WERI-Rb-1 (cell line): ENCODE measurements at regions not wholly inside any gene's neighbourhood (a gene's known extent, or its start where the extent isn't known, plus 50 kb on each side); places are given as distances from the start of the nearest gene placed in this dataset.

Experiments used
- DNase-seq: peaks from one replicate; pipeline ENCODE4 v3.0.0-alpha.2; 2020
- H3K27ac ChIP-seq: fragments of 250-450 bp; sonication (Bioruptor Pico); 2 replicates; pipeline ENCODE4 v1.5.1; 2020; ENCODE audit warnings: mild to moderate bottlenecking, moderate library complexity
- H3K27me3 ChIP-seq: fragments of 250-450 bp; sonication (Bioruptor Pico); 2 replicates; pipeline ENCODE4 v1.5.1; 2021; ENCODE audit warnings: mild to moderate bottlenecking, low read depth, moderate library complexity; ENCODE audit not compliant: insufficient read depth, severe bottlenecking
- H3K36me3 ChIP-seq: fragments of 250-450 bp; sonication (Bioruptor Pico); 2 replicates; pipeline ENCODE4 v1.5.1; 2020; ENCODE audit warnings: mild to moderate bottlenecking, moderate library complexity
- H3K4me3 ChIP-seq: 2 replicates; pipeline ENCODE4 v1.5.1; 2011; ENCODE audit warnings: low read depth, mild to moderate bottlenecking, control low read depth, low read length
- H3K9me3 ChIP-seq: fragments of 250-450 bp; sonication (Bioruptor Pico); 2 replicates; pipeline ENCODE4 v1.5.1; 2021; ENCODE audit warnings: mild to moderate bottlenecking, moderate library complexity; ENCODE audit not compliant: severe bottlenecking
- TF ChIP-seq, protein P1 (sequence below): IDR thresholded peaks from 2 replicates; pipeline ENCODE4 v1.5.1; 2011; ENCODE audit warnings: low read depth, mild to moderate bottlenecking, control low read depth, inconsistent platforms, low read length

DNA sequence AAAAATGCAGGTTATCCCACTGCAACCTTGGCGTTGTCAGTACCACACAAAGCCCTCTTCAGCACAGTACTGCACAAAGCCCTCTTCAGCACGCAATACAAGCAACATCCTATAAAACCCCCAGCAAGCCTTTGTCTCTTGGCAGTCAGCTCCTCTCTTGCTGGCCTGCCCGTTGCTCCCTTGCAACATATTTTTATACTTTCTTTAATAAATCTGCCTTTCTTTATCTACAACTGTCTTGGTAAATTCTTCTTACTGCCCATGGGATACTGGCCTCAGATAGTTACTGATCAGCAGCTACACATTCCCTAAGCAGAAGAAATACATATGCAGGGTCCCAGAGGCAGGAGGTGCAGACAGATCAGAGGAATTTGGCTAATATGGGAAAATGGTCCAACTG, 70.5 kb upstream of the MAP3K4 start:
- TF ChIP-seq, protein P1, sequence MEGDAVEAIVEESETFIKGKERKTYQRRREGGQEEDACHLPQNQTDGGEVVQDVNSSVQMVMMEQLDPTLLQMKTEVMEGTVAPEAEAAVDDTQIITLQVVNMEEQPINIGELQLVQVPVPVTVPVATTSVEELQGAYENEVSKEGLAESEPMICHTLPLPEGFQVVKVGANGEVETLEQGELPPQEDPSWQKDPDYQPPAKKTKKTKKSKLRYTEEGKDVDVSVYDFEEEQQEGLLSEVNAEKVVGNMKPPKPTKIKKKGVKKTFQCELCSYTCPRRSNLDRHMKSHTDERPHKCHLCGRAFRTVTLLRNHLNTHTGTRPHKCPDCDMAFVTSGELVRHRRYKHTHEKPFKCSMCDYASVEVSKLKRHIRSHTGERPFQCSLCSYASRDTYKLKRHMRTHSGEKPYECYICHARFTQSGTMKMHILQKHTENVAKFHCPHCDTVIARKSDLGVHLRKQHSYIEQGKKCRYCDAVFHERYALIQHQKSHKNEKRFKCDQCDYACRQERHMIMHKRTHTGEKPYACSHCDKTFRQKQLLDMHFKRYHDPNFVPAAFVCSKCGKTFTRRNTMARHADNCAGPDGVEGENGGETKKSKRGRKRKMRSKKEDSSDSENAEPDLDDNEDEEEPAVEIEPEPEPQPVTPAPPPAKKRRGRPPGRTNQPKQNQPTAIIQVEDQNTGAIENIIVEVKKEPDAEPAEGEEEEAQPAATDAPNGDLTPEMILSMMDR: no peak

DNA sequence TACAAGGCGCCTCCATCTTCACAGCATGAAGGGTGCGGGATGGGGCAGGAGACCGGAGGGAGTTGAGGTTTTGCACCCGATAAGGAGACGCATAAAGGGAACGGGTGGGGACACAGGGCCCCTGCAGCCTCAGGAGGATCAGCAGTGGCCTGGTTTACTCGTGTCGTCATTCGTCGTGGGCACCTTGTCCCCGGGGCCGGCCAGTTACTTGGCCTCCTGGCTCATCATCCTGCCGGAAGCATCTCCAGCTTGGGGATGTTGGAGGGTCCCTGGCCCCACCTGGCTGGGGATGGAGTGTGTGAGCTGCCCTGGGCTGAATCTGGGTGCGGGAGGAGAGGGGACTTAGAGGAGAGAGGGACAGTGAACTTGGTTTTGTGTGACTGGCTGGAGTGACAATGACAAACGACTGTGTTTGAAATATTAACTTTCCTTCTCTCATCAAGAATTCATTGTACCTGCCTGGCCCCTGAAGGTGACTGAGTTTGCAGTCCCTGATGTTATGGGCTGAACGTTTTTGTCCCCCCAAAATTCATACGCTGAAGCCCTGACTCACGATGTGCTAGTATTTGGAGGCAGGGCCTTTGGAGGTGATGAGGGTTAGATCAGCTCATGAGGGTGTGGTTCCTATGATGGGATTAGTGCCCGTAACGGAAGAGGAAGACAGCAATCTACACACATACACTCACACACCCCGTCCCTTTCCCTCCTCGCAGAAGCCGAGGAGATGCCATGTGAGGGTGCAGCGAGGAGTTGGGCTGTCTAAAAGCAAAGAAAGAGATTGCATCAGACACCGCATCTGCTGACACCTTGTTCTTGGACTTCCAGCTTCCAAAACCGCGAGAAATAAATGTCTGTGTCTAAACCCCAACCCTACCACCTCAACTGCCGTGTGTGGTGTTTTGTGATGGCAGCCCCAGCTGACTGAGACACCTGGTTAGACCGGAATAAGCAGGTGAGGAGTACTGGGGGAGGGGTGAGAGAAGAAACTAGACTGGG, 65.0 kb upstream of the MAP3K4 start:
- H3K27ac ChIP-seq: no peak overlapping the region
- DNase-seq: no peak
- TF ChIP-seq, protein P1: no peak
- H3K9me3 ChIP-seq: no peaks in the 10 kb centered on the region
- H3K36me3 ChIP-seq: no peaks in the 10 kb centered on the region
- no peak overlapping the region for H3K4me3 ChIP-seq
- no peaks in the 10 kb centered on the region for H3K27me3 ChIP-seq

More for the DNA sequence above, 70.5 kb upstream of the MAP3K4 start:
- Histone ChIP-seq H3K9me3 (no peaks in the 10 kb centered on the region), H3K27ac (no peak overlapping the region), H3K4me3 (no peak overlapping the region), H3K36me3 (no peaks in the 10 kb centered on the region), H3K27me3 (no peaks in the 10 kb centered on the region)
- DNase-seq: no peak

DNA sequence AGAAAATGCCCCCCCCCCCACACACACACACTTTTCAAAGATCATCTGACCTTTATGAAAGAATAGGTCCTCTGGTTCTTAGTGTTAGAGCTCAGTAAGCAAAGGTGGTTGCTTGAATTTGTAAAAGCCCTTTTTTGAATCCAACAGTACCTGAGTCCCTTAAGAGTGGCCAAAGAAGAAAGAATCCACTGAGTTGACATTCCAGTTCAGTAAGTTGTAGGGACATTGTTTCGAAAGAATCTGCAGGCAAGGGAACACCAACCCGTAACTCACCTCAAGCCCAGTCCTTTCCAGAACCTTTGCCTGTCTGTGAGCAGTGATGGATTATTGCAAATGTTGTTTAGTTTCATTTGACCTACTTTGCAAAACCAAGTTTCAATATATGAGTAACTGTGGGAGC, 64.2 kb upstream of the MAP3K4 start:
- H3K9me3 ChIP-seq: no peaks in the 10 kb centered on the region
- H3K27ac ChIP-seq: no peak overlapping the region
- TF ChIP-seq, protein P1: no peak
- no peaks in the 10 kb centered on the region for H3K36me3 ChIP-seq
- H3K4me3 ChIP-seq: no peak overlapping the region
- no peak for DNase-seq
- H3K27me3 ChIP-seq: no peaks in the 10 kb centered on the region

DNA sequence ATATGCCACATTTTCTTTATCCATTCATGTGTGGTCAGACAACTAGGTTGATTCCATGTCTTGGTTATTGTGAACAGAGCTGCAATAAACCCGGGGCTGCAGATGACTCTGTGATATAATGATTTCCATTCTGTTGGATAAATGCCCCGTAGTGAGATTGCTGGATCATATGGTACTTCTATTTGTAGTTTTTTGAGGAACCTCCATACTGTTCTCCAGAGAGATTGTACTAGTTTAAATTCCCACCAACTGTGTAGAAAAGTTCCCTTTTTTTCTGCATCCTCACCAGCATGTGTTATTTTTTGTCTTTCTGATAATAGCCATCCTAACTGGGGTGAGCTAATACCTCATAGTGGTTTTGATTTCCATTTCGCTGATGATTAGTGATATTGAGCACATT, 62.2 kb upstream of the MAP3K4 start:
- no peaks in the 10 kb centered on the region for H3K36me3 ChIP-seq
- no peak for DNase-seq
- TF ChIP-seq, protein P1: no peak
- no peak overlapping the region for H3K27ac ChIP-seq
- no peaks in the 10 kb centered on the region for H3K27me3 ChIP-seq
- no peak overlapping the region for H3K4me3 ChIP-seq
- H3K9me3 ChIP-seq: no peaks in the 10 kb centered on the region

DNA sequence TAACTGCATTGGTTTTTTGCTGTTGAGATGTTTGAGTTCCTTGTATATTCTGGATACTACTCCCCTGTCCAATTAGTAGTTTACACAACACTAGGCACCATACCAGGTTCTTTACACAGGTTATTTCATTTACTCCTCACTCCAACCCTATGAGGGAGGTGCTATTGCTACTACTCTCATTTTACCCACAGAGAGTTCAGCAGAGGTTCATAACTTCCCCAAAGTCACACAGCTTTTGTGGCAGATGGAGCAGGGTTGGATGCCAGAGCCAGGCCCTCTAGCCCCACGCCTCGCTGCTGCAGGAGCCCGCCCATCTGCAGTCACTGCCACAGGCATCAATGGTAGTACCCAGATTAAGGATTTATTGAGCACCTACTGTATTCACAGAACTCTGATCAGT, 61.7 kb upstream of the MAP3K4 start:
- no peaks in the 10 kb centered on the region for H3K36me3 ChIP-seq
- no peak overlapping the region for H3K4me3 ChIP-seq
- H3K27ac ChIP-seq: no peak overlapping the region
- no peaks in the 10 kb centered on the region for H3K27me3 ChIP-seq
- no peaks in the 10 kb centered on the region for H3K9me3 ChIP-seq
- TF ChIP-seq, protein P1: no peak
- DNase-seq: no peak
